GM23338 (cell line): ENCODE measurements at regions not wholly inside any gene's neighbourhood (a gene's known extent, or its start where the extent isn't known, plus 50 kb on each side); places are given as distances from the start of the nearest gene placed in this dataset.

Experiments
- CREB1 ChIP-seq: fragments of 250-450 bp; sonication (Bioruptor Pico); IDR thresholded peaks from 2 replicates; pipeline ENCODE4 v1.5.0; 2020; ENCODE audit warnings: low read depth, mild to moderate bottlenecking, moderate library complexity
- EZH2 ChIP-seq: fragments of 200-600 bp; sonication (generic); IDR thresholded peaks from one replicate; pipeline ENCODE4 v1.8.0; 2017; ENCODE audit warnings: antibody characterized with exemption, mild to moderate bottlenecking, low read depth; ENCODE audit not compliant: unreplicated experiment
- EZH2phosphoT487 ChIP-seq: fragments of 200-600 bp; sonication (generic); IDR thresholded peaks from one replicate; pipeline ENCODE4 v1.8.1; 2018; ENCODE audit warnings: antibody characterized with exemption; ENCODE audit not compliant: unreplicated experiment
- POLR2AphosphoS5 ChIP-seq: IDR thresholded peaks from 2 replicates; pipeline ENCODE4 v1.6.1; 2016; ENCODE audit warnings: antibody characterized with exemption, low read depth
- REST ChIP-seq: IDR thresholded peaks from one replicate; pipeline ENCODE4 v1.6.1; 2018; ENCODE audit warnings: antibody characterized with exemption; ENCODE audit not compliant: unreplicated experiment
- STAT1 ChIP-seq: IDR thresholded peaks from one replicate; pipeline ENCODE4 v1.6.1; 2016; ENCODE audit warnings: antibody characterized with exemption; ENCODE audit not compliant: unreplicated experiment
- TF ChIP-seq, protein P1 (sequence below), 2 experiments: fragments of 200-600 bp in 1 of 2; sonication (generic) in 1 of 2; conservative IDR thresholded peaks; 2 replicates each; pipeline versions ENCODE4 v1.5.1 to v1.6.1; 2016 to 2017; ENCODE audit warnings: antibody characterized with exemption in 2 of 2, low read depth in 2 of 2, mild to moderate bottlenecking in 2 of 2, moderate library complexity in 1 of 2
- TF ChIP-seq, protein P2 (sequence below): IDR thresholded peaks from 2 replicates; pipeline ENCODE4 v1.6.1; 2016; ENCODE audit warnings: antibody characterized with exemption

DNA sequence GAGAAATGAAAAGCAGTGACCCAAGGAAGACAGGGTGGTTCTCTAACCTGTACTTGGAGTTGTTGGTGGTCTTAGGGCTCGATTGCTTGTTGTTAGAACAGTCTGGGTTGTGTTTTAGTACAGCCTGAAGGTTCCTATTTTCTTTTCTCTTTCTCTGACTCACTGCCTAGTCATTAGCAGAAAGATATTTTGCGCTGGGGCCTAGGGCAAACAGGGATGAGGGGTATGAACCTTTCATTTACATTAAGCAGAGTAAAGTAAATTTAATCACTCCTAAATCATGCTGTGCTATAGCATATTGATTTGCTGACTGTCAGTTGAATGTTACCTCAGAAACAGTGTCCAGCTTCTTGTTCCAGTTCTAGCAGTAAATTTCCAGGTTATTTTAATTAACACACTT is 197.2 kb downstream of the RWDD3 start:
- TF ChIP-seq, protein P1, sequence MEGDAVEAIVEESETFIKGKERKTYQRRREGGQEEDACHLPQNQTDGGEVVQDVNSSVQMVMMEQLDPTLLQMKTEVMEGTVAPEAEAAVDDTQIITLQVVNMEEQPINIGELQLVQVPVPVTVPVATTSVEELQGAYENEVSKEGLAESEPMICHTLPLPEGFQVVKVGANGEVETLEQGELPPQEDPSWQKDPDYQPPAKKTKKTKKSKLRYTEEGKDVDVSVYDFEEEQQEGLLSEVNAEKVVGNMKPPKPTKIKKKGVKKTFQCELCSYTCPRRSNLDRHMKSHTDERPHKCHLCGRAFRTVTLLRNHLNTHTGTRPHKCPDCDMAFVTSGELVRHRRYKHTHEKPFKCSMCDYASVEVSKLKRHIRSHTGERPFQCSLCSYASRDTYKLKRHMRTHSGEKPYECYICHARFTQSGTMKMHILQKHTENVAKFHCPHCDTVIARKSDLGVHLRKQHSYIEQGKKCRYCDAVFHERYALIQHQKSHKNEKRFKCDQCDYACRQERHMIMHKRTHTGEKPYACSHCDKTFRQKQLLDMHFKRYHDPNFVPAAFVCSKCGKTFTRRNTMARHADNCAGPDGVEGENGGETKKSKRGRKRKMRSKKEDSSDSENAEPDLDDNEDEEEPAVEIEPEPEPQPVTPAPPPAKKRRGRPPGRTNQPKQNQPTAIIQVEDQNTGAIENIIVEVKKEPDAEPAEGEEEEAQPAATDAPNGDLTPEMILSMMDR (conservative IDR thresholded peaks at IDR 0.05; ENCODE audit: low read depth in 2 of 2): no peak
- TF ChIP-seq REST: no peak
- TF ChIP-seq EZH2phosphoT487: no peak
- TF ChIP-seq STAT1: no peak
- TF ChIP-seq POLR2AphosphoS5: no peak
- no peak for TF ChIP-seq EZH2
- TF ChIP-seq CREB1 (CRISPR knock-in tag): no peak
- TF ChIP-seq, protein P2, sequence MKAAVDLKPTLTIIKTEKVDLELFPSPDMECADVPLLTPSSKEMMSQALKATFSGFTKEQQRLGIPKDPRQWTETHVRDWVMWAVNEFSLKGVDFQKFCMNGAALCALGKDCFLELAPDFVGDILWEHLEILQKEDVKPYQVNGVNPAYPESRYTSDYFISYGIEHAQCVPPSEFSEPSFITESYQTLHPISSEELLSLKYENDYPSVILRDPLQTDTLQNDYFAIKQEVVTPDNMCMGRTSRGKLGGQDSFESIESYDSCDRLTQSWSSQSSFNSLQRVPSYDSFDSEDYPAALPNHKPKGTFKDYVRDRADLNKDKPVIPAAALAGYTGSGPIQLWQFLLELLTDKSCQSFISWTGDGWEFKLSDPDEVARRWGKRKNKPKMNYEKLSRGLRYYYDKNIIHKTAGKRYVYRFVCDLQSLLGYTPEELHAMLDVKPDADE: no peak
